CD4-positive, CD25-positive, alpha-beta regulatory T cell (primary cell): ENCODE measurements at regions not wholly inside any gene's neighbourhood (a gene's known extent, or its start where the extent isn't known, plus 50 kb on each side); places are given as distances from the start of the nearest gene placed in this dataset.

Source experiments
- ATAC-seq, 2 donors: fragments of 150-1000 bp; cut with Tn5 transposase; one replicate each; pipeline ENCODE4 v1.10.0; 2021; ENCODE audit warnings: low read depth in 2 of 2, moderate number of reproducible peaks in 2 of 2, moderate library complexity in 1 of 2
- DNase-seq, 3 donors: peaks; one replicate each; pipeline versions ENCODE4 v3.0.0 to v3.0.0-alpha.2; 2012 to 2022; ENCODE audit warnings: mixed read lengths in 1 of 3
- H3K27ac ChIP-seq: one replicate; pipeline ENCODE4 v1.7.0; 2013; ENCODE audit warnings: mild to moderate bottlenecking, low read length; ENCODE audit not compliant: insufficient read depth, poor library complexity, severe bottlenecking
- H3K27me3 ChIP-seq: one replicate; pipeline ENCODE4 v1.7.0; 2013; ENCODE audit warnings: low read length; ENCODE audit not compliant: control insufficient read depth, insufficient read depth
- H3K36me3 ChIP-seq: one replicate; pipeline ENCODE4 v1.7.0; 2013; ENCODE audit warnings: mild to moderate bottlenecking, low read length, moderate library complexity; ENCODE audit not compliant: control insufficient read depth, insufficient read depth
- H3K4me1 ChIP-seq: 2 replicates; pipeline ENCODE4 v1.7.0; 2013; ENCODE audit warnings: mild to moderate bottlenecking, low read length; ENCODE audit not compliant: insufficient read depth, control insufficient read depth, poor library complexity, severe bottlenecking
- H3K4me3 ChIP-seq: one replicate; pipeline ENCODE4 v1.7.0; 2013; ENCODE audit warnings: low read depth, mild to moderate bottlenecking, low read length, moderate library complexity
- H3K9me3 ChIP-seq, 2 experiments: 1 replicate in 1 of 2; 2 replicates in 1 of 2; pipeline ENCODE4 v1.7.0; 2013; ENCODE audit warnings: low read length in 2 of 2, mild to moderate bottlenecking in 1 of 2, moderate library complexity in 1 of 2; ENCODE audit not compliant: control insufficient read depth in 2 of 2
- H3K27ac Mint-ChIP-seq, 3 donors: one replicate each; pipeline ENCODE4 v1.8.0; 2020 to 2022; ENCODE audit warnings: mild to moderate bottlenecking in 3 of 3, mixed read lengths in 3 of 3, moderate library complexity in 2 of 3
- H3K27me3 Mint-ChIP-seq: one replicate; pipeline ENCODE4 v1.8.0; 2022; ENCODE audit warnings: mild to moderate bottlenecking, mixed read lengths
- H3K36me3 Mint-ChIP-seq: one replicate; pipeline ENCODE4 v1.8.0; 2020; ENCODE audit warnings: mixed read lengths
- H3K4me1 Mint-ChIP-seq, 4 donors: one replicate each; pipeline ENCODE4 v1.8.0; 2020 to 2022; ENCODE audit warnings: mixed read lengths in 4 of 4, mild to moderate bottlenecking in 1 of 4
- H3K4me3 Mint-ChIP-seq, 4 donors: one replicate each; pipeline ENCODE4 v1.8.0; 2020 to 2022; ENCODE audit warnings: mild to moderate bottlenecking in 4 of 4, mixed read lengths in 4 of 4, moderate library complexity in 3 of 4
- H3K9me3 Mint-ChIP-seq, 7 donors: one replicate each; pipeline ENCODE4 v1.8.0; 2020 to 2022; ENCODE audit warnings: mixed read lengths in 7 of 7, mild to moderate bottlenecking in 3 of 7, moderate library complexity in 2 of 7

DNA sequence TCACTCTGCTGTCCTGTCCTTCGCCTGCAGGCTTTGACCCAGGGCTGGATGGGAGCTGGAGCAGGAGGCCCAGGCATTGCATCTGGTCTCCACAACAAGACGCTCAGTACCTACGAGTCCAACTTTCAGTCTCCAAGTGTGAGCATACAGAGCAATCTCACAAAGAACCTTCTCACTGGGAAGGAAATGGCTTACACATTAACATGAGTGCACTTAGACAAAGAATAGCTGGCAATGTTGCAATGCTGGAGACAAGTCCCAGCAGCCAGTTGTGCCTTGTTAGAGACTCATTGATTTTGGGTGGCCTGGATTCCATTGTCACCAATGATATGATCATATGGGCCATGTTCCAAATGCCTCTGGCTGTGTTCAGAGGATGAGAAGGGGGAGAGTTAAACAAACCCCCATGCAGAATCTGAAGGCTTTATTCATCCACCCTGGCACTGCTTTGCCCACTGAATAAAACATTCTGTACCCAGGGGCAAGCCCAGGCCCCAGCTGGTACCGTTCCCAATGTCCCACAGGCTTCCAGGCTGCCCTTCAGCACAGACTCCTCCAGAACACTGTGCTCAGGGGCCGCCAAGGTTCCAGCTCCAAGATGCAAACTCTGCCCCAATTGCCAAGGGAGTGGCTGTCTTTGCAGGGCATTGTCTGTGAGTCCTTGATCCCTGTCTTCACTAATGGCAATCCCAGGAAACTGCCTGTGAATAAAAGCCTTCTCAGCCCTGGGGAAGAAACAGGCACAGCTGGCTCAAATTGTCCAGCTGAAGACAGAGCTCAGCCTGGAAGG, 185.5 kb downstream of the HSD17B3 start:
- H3K4me1 Mint-ChIP-seq, result no peaks in the 10 kb centered on the region
- ATAC-seq (no peak), DNase-seq (no peak)
- H3K27me3 ChIP-seq, result peaks cover 6% of the 10 kb centered on the region
- peak overlapping the region in 1 of 3 donors; percentile 16 for H3K27ac Mint-ChIP-seq
- no peaks in the 10 kb centered on the region for H3K36me3 ChIP-seq
- H3K4me3 ChIP-seq, result no peak overlapping the region
- no peaks in the 10 kb centered on the region for H3K4me1 ChIP-seq
- H3K27me3 Mint-ChIP-seq, result peaks cover 12% of the 10 kb centered on the region
- H3K36me3 Mint-ChIP-seq, result no peaks in the 10 kb centered on the region
- no peak overlapping the region for H3K27ac ChIP-seq
- peaks cover 0 to 7% (median 0%) of the 10 kb centered on the region in 7 donors for H3K9me3 Mint-ChIP-seq
- H3K4me3 Mint-ChIP-seq, result no peak overlapping the region
- no peaks in the 10 kb centered on the region for H3K9me3 ChIP-seq

DNA sequence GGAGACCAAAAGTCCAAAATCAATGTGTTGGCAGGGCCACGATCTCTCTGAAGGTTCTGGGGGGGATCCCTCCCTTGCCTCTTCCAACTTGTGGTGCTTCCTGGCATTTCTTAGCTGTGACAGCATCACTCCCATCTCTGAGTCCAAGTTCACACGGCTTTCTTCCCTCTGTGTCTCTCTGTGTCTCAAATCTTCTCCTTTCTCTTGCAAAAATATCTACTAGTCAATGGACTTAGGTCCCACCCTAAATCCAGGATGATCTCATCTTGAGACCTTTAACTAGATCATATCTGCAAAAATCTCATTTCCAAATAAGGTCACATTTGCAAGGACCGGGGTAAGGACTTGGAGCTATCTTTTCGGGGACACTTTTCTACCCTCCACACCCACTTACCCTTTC, 186.1 kb downstream of the HSD17B3 start:
- Mint-ChIP-seq H3K4me1 (no peaks in the 10 kb centered on the region), H3K4me3 (no peak overlapping the region), H3K27me3 (peaks cover 13% of the 10 kb centered on the region), H3K27ac (no peak overlapping the region), H3K36me3 (no peaks in the 10 kb centered on the region), H3K9me3 (peaks cover 0 to 9% (median 0%) of the 10 kb centered on the region in 7 donors)
- Histone ChIP-seq H3K36me3 (no peaks in the 10 kb centered on the region), H3K4me3 (no peak overlapping the region), H3K27me3 (peaks cover 6% of the 10 kb centered on the region), H3K27ac (no peak overlapping the region), H3K9me3 (no peaks in the 10 kb centered on the region), H3K4me1 (no peaks in the 10 kb centered on the region)
- no peak for ATAC-seq
- DNase-seq, result no peak

DNA sequence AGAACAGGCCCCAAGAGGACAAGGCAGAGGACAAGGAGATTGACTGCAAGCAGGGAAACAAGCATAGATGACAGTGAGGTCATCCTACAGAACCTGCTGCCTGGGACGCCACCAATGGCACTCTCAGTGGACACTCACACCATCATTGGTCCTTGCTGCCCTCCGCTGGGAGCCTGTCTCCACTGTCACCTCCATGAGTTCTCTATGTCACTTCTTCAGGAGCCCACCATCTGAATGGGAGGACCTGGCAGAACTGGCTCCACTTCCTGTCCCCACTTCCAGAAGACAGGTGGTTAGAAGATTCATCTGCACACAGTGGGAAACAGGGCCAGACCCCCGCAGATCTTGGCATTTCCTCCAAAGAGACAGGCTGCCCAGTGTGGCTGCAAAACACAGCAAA, 188.9 kb downstream of the HSD17B3 start:
- no peaks in the 10 kb centered on the region for H3K4me1 Mint-ChIP-seq
- peaks cover 0 to 9% (median 0%) of the 10 kb centered on the region in 7 donors for H3K9me3 Mint-ChIP-seq
- H3K4me3 ChIP-seq, result no peak overlapping the region
- H3K4me3 Mint-ChIP-seq, result no peak overlapping the region
- H3K27ac ChIP-seq, result no peak overlapping the region
- DNase-seq, result no peak
- H3K36me3 Mint-ChIP-seq, result no peaks in the 10 kb centered on the region
- peaks cover 9% of the 10 kb centered on the region for H3K27me3 ChIP-seq
- ATAC-seq, result no peak
- peaks cover 13% of the 10 kb centered on the region for H3K27me3 Mint-ChIP-seq
- no peaks in the 10 kb centered on the region for H3K36me3 ChIP-seq
- H3K9me3 ChIP-seq, result no peaks in the 10 kb centered on the region
- H3K4me1 ChIP-seq, result no peaks in the 10 kb centered on the region
- no peak overlapping the region for H3K27ac Mint-ChIP-seq

DNA sequence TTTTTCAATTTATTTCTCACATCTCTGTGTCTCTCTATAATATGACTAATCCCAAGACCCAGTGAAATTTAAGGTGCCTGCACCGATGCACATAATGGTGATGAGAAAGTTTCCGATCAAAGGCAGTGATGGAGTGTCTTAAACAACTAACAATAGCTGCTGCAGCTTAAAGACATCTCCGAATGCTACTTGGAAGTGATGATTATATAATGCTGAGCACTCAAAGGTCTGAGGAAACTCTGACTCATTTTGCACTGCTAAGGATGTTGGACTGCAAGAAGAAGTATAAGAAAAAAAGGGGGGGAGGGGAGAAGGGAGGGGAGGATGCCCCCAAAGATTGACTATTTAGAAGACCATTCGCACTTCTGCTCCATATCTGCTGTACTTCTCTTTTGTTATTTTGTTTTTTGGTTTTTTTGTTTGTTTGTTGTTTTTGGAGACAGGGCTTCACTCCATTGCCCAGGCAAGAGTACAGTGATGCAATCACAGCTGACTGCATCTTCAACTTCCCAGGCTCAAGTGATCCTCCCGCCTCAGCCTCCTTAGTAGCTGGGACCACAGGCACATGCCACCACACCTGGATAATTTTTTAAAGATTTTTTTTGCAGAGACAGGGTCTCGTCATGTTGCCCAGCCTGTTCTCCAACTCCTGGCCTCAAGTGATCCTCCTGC, 192.2 kb downstream of the HSD17B3 start:
- no peak for ATAC-seq
- no peak overlapping the region for H3K27ac ChIP-seq
- Mint-ChIP-seq H3K4me3 (no peak overlapping the region), H3K27me3 (peaks cover 31% of the 10 kb centered on the region), H3K27ac (no peak overlapping the region), H3K9me3 (peaks cover 2 to 21% (median 10%) of the 10 kb centered on the region in 7 donors), H3K36me3 (no peaks in the 10 kb centered on the region), H3K4me1 (no peaks in the 10 kb centered on the region)
- no peak overlapping the region for H3K4me3 ChIP-seq
- peaks cover 9 to 12% of the 10 kb centered on the region in 2 experiments for H3K9me3 ChIP-seq
- no peaks in the 10 kb centered on the region for H3K4me1 ChIP-seq
- DNase-seq, result no peak
- H3K27me3 ChIP-seq, result peaks cover 10% of the 10 kb centered on the region
- H3K36me3 ChIP-seq, result no peaks in the 10 kb centered on the region

GRCh38 chr9:96108691-96109380, 193.1 kb downstream of the HSD17B3 start:
- peaks cover 39% of the 10 kb centered on the region for H3K27me3 Mint-ChIP-seq
- H3K9me3 Mint-ChIP-seq, result peaks cover 2 to 21% (median 11%) of the 10 kb centered on the region in 7 donors
- ATAC-seq (no peak), DNase-seq (no peak)
- no peaks in the 10 kb centered on the region for H3K36me3 Mint-ChIP-seq
- H3K4me1 Mint-ChIP-seq, result no peaks in the 10 kb centered on the region
- Histone ChIP-seq H3K9me3 (peaks cover 9 to 12% of the 10 kb centered on the region in 2 experiments), H3K36me3 (no peaks in the 10 kb centered on the region), H3K4me1 (no peaks in the 10 kb centered on the region), H3K4me3 (no peak overlapping the region), H3K27ac (no peak overlapping the region), H3K27me3 (peaks cover 10% of the 10 kb centered on the region)
- no peak overlapping the region for H3K4me3 Mint-ChIP-seq
- no peak overlapping the region for H3K27ac Mint-ChIP-seq

DNA sequence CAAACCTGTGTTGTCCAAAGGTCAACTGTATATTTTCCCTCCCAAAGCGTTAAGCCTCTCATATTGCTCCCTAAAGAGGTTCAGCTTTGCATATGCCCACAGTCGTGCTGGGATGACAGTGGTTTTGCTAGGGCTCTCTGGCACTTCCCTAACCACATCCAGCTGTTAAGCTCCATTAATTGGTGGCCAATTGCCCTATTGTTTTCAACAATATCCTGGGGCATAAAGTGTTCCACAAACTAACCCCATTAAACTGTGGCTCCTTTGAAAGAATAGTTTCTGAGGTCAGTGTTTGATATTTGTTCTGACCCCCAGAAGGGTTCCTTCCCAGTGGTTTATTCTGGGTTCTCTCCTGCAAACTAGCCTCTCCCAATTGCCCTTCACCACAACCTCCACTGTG, 194.5 kb downstream of the HSD17B3 start:
- H3K9me3 ChIP-seq, result peaks cover 9 to 12% of the 10 kb centered on the region in 2 experiments
- H3K4me3 ChIP-seq, result no peak overlapping the region
- H3K27ac ChIP-seq, result no peak overlapping the region
- DNase-seq (no peak), ATAC-seq (no peak)
- Mint-ChIP-seq H3K27me3 (peaks cover 39% of the 10 kb centered on the region), H3K4me3 (no peak overlapping the region), H3K9me3 (peaks cover 2 to 21% (median 14%) of the 10 kb centered on the region in 7 donors), H3K36me3 (no peaks in the 10 kb centered on the region), H3K4me1 (no peaks in the 10 kb centered on the region), H3K27ac (no peak overlapping the region)
- no peaks in the 10 kb centered on the region for H3K36me3 ChIP-seq
- peaks cover 10% of the 10 kb centered on the region for H3K27me3 ChIP-seq
- no peaks in the 10 kb centered on the region for H3K4me1 ChIP-seq

DNA sequence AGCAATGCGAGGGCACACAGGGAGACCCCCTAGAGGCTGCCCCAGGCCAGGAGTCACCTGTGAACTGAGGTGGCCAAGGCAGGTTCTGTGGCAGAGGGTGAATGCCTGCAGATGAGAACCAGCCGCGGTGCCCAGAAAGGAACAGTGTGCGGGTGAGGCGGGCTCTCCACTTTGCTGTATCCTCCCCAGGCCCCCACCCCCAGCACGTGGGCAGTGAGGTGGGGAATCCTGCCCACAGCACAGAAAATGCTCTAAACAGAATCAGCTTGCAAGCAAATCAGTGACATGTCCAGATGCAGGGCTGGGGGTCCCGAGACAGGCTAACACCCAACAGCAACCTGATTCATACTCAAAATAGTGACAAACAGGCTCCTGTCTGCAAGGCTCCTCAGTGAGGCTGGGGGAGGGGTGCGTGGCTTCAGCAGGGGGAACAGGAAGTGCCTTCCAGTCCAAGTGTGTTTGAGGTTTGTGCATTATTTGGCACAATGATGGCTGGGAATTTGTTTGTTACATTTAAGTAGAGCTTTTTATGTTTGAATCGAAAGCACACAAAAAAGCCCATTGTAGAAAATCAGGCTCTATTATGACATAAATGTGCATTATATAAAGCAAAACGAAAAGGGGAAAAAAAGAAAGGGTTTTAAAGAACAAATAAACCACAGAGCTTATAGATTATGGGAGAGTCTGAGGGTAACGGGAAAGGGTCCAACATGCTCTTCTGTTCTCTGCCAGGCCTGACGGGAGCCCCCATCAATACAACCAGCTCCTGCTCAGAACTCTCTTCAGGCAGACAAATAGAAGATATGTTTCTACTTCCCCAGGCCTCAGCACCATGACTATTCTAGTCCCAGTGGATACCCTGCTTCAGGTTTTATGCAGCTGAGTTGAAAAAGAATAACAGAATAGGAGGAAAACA, 201.3 kb downstream of the HSD17B3 start:
- ATAC-seq, result no peak
- Mint-ChIP-seq H3K4me3 (no peak overlapping the region), H3K27ac (peak overlapping the region in 1 of 3 donors; percentile 40)

More for the DNA sequence above, 201.3 kb downstream of the HSD17B3 start:
- H3K27ac ChIP-seq, result no peak overlapping the region
- peaks cover 4 to 9% of the 10 kb centered on the region in 2 experiments for H3K9me3 ChIP-seq
- Mint-ChIP-seq H3K9me3 (peaks cover 0 to 13% (median 7%) of the 10 kb centered on the region in 7 donors), H3K36me3 (no peaks in the 10 kb centered on the region), H3K4me1 (peaks cover 0 to 5% (median 2%) of the 10 kb centered on the region in 4 donors), H3K27me3 (peaks cover 24% of the 10 kb centered on the region)
- no peak for DNase-seq
- H3K36me3 ChIP-seq, result no peaks in the 10 kb centered on the region
- H3K4me1 ChIP-seq, result no peaks in the 10 kb centered on the region
- no peaks in the 10 kb centered on the region for H3K27me3 ChIP-seq
- H3K4me3 ChIP-seq, result no peak overlapping the region
